MM.1S (cell line): ENCODE measurements at regions not wholly inside any gene's neighbourhood (a gene's known extent, or its start where the extent isn't known, plus 50 kb on each side); places are given as distances from the start of the nearest gene placed in this dataset.

Source experiments
- CTCF ChIP-seq: fragments of 300-600 bp; sonication (generic); IDR thresholded peaks from 2 replicates; pipeline ENCODE4 v1.5.1; 2016; ENCODE audit warnings: antibody characterized with exemption, low read length, mixed read lengths
- EZH2 ChIP-seq: fragments of 300-600 bp; sonication (generic); optimal IDR thresholded peaks from 2 replicates; pipeline ENCODE3; 2017; ENCODE audit warnings: low read depth, mild to moderate bottlenecking, antibody characterized with exemption, low read length, mixed read lengths
- EZH2phosphoT487 ChIP-seq: fragments of 300-600 bp; sonication (generic); IDR thresholded peaks from 2 replicates; pipeline ENCODE4 v1.6.1; 2018; ENCODE audit warnings: antibody characterized with exemption, low read length

GRCh38 chr2:223165423-223166214 lies 113.6 kb downstream of the KCNE4 start:
- no peak for TF ChIP-seq CTCF
- no peak for TF ChIP-seq EZH2
- TF ChIP-seq EZH2phosphoT487: no peak
